ENCODE measurements at regions not wholly inside any gene's neighbourhood (a gene's known extent, or its start where the extent isn't known, plus 50 kb on each side); places are given as distances from the start of the nearest gene placed in this dataset.

GRCh38 chr4:27085396-27085795 is 224.8 kb downstream of the STIM2 start:
- intact Hi-C loops (cut with micrococcal nuclease; ENCODE audit: unreplicated experiment) (no loop called here), in situ Hi-C loops (cut with MboI) (no loop called here)
- H3K79me2 ChIP-seq (ENCODE audit: control insufficient read depth, insufficient read depth, low read length) = no peaks in the 10 kb centered on the region
- peaks cover 0 to 11% of the 10 kb centered on the region in 2 experiments; a peak in 2 of 4 replicates for H3K27me3 ChIP-seq (replicated peaks in 1 of 2; ENCODE audit: control insufficient read depth in 2 of 2, insufficient read depth in 2 of 2, low read length in 1 of 2)
- ChIA-PET POLR2A (no interaction called here), CTCF (interaction anchor here (1.1 to 3.7 kb wide), 2 partner anchors 14 to 37 kb away, joined by 3 to 22 read pairs; no protein-coding TSS in a partner anchor), SMC1A (ENCODE audit: uncharacterized antibody, unreplicated experiment) (no interaction called here), RAD21 (ENCODE audit: unreplicated experiment) (no interaction called here)
- no TSS peak for BruUV-seq (replicated peaks)
- H2AFZ ChIP-seq (ENCODE audit: control insufficient read depth, low read depth, low read length) = no peak overlapping the region
- no peaks in the 10 kb centered on the region for H4K20me1 ChIP-seq (ENCODE audit: control insufficient read depth, insufficient read depth)
- no peak overlapping the region for H3K4me2 ChIP-seq (ENCODE audit: control insufficient read depth, insufficient read depth)
- no peak for TF ChIP-seq CREB1 (IDR thresholded peaks at IDR 0.05; ENCODE audit: low read depth)
- TF ChIP-seq ZNF207 (IDR thresholded peaks at IDR 0.05; ENCODE audit: borderline replicate concordance) = no peak
- TF ChIP-seq CUX1 (IDR thresholded peaks at IDR 0.05; ENCODE audit: insufficient replicate concordance, low read depth, low read length) = no peak
- no peak for TF ChIP-seq WRNIP1 (IDR thresholded peaks at IDR 0.05; ENCODE audit: borderline replicate concordance, low read depth, low read length)
- no peak for TF ChIP-seq KLF5 (IDR thresholded peaks at IDR 0.05; ENCODE audit: partially characterized antibody)
- TF ChIP-seq IRF5 (IDR thresholded peaks at IDR 0.05; ENCODE audit: borderline replicate concordance) = no peak
- TF ChIP-seq LARP7 (IDR thresholded peaks at IDR 0.05) = no peak
- TF ChIP-seq NR2C1 (IDR thresholded peaks at IDR 0.05) = no peak
- no peak for TF ChIP-seq MYC (IDR thresholded peaks at IDR 0.05; ENCODE audit: insufficient read depth, insufficient read length, insufficient replicate concordance, low read length, severe bottlenecking)
- no peak for TF ChIP-seq FOS (IDR thresholded peaks at IDR 0.05; ENCODE audit: borderline replicate concordance, extremely low read depth, insufficient read length)
- FAIRE-seq (no peak), ATAC-seq (no peak), DNase-seq (ENCODE audit: low read depth, low spot score) (no peak)
- H3K4me1 ChIP-seq (ENCODE audit: control insufficient read depth, insufficient read depth, low read length) = no peaks in the 10 kb centered on the region
- no peaks in the 10 kb centered on the region for H3K36me3 ChIP-seq (ENCODE audit: control insufficient read depth in 2 of 2, insufficient read depth in 2 of 2, low read length in 1 of 2)
- WGBS (ENCODE audit: insufficient coverage, insufficient replicate concordance, low lambda C conversion rate, missing lambda C conversion rate) = 18% methylated on average over 7 of the region's 7 CpGs
- H3K4me3 ChIP-seq = no peak overlapping the region
- no peak overlapping the region for H3K9ac ChIP-seq (ENCODE audit: control insufficient read depth, insufficient read depth, low read length)
- no peak overlapping the region for H3K27ac ChIP-seq (ENCODE audit: control insufficient read depth, insufficient read depth)
- H3K9me3 ChIP-seq (replicated peaks; ENCODE audit: control insufficient read depth, insufficient read depth, low read length) = no peaks in the 10 kb centered on the region

All from GM12878 (cell line).